Keratinocyte (primary cell): ENCODE measurements at regions not wholly inside any gene's neighbourhood (a gene's known extent, or its start where the extent isn't known, plus 50 kb on each side); places are given as distances from the start of the nearest gene placed in this dataset.

Source experiments
- CTCF ChIP-seq, 3 experiments: IDR thresholded peaks in 1 of 3; conservative IDR thresholded peaks in 1 of 3; optimal IDR thresholded peaks in 1 of 3; 2 replicates in 2 of 3; 3 replicates in 1 of 3; pipeline versions ENCODE3 to v1.5.1; 2011; ENCODE audit warnings: low read length in 3 of 3, mild to moderate bottlenecking in 3 of 3, moderate library complexity in 2 of 3, control low read depth in 1 of 3, inconsistent platforms in 1 of 3; ENCODE audit not compliant: insufficient read depth in 2 of 3; ENCODE audit errors: extremely low read depth in 1 of 3
- EZH2 ChIP-seq: IDR thresholded peaks from one replicate; pipeline ENCODE4 v1.6.1; 2012; ENCODE audit warnings: inconsistent platforms, mild to moderate bottlenecking, low read length, moderate library complexity

GRCh38 chr2:107393516-107393915 is 433.2 kb upstream of the RGPD4 start:
- TF ChIP-seq CTCF (optimal IDR thresholded peaks at IDR 0.05 in 1 of 3, IDR thresholded peaks at IDR 0.05 in 1 of 3, conservative IDR thresholded peaks at IDR 0.05 in 1 of 3; ENCODE audit: extremely low read depth in 1 of 3, insufficient read depth in 2 of 3, low read length in 3 of 3) (no peak), EZH2 (no peak)
